Sigmoid colon (tissue), 6 donors: ENCODE measurements at regions not wholly inside any gene's neighbourhood (a gene's known extent, or its start where the extent isn't known, plus 50 kb on each side); places are given as distances from the start of the nearest gene placed in this dataset.

Source experiments
- DNase-seq: peaks from one replicate; pipeline ENCODE4 v3.0.0-alpha.2; 2019
- H3K27ac ChIP-seq, 4 donors: fragments of 200-600 bp; sonication (generic); one replicate each; pipeline ENCODE4 v1.5.1; 2016 to 2019; ENCODE audit warnings: mild to moderate bottlenecking in 1 of 4
- H3K27me3 ChIP-seq, 3 donors: fragments of 200-600 bp; sonication (generic); one replicate each; pipeline ENCODE4 v1.5.1; 2019; ENCODE audit warnings: mild to moderate bottlenecking in 1 of 3
- H3K36me3 ChIP-seq, 4 donors: fragments of 200-600 bp; sonication (generic); one replicate each; pipeline ENCODE4 v1.5.1; 2016 to 2019
- H3K4me1 ChIP-seq, 4 donors: fragments of 200-600 bp; sonication (generic); one replicate each; pipeline ENCODE4 v1.5.1; 2017 to 2019
- H3K4me3 ChIP-seq, 4 donors: fragments of 200-600 bp; sonication (generic); one replicate each; pipeline ENCODE4 v1.5.1; 2017 to 2019; ENCODE audit warnings: mild to moderate bottlenecking in 2 of 4, moderate library complexity in 1 of 4
- H3K9me3 ChIP-seq, 4 donors: fragments of 200-600 bp in 3 of 4; sonication (generic) in 3 of 4; one replicate each; pipeline versions ENCODE4 v1.5.1 to v1.6.1; 2013 to 2019
- EP300 ChIP-seq, 4 donors: sonication (generic); formaldehyde crosslinking; IDR thresholded peaks; one replicate each; pipeline ENCODE4 v1.6.1; 2017; ENCODE audit warnings: antibody characterized with exemption in 4 of 4
- POLR2A ChIP-seq, 2 donors: fragments of 450-650 bp; IDR thresholded peaks; one replicate each; pipeline ENCODE4 v1.6.1; 2016; ENCODE audit warnings: antibody characterized with exemption in 2 of 2, mild to moderate bottlenecking in 2 of 2, moderate library complexity in 2 of 2
- POLR2AphosphoS5 ChIP-seq, 4 donors: sonication (generic); formaldehyde crosslinking; IDR thresholded peaks; one replicate each; pipeline ENCODE4 v1.6.1; 2017; ENCODE audit warnings: antibody characterized with exemption in 4 of 4
- WGBS, 2 donors: extraction: QIAGEN DNeasy Blood & Tissue Kit; methylation state at CpG; one replicate each; pipeline ENCODE4 v1.1.7; 2013; 5-methylcytosine and 5-hydroxymethylcytosine counted together
- intact Hi-C: fragments of 100-400 bp; cut with DNase I; formaldehyde crosslinking; loops from one replicate; pipeline ENCODE4 v1.15.1; 2023
- TF ChIP-seq, protein P1 (sequence below), 4 experiments: fragments of 450-650 bp in 3 of 4; fragments of 200-600 bp in 1 of 4; IDR thresholded peaks; one replicate each; pipeline ENCODE4 v1.5.1; 2016 to 2019; ENCODE audit warnings: antibody characterized with exemption in 4 of 4, mild to moderate bottlenecking in 3 of 4, moderate library complexity in 2 of 4
- donor health status: healthy with polysubstance abuse.
- donor health status: healthy.

- H3K4me3 ChIP-seq, result no peak overlapping the region
- no peak overlapping the region for H3K27ac ChIP-seq
- intact Hi-C loops, result no loop called here
- H3K27me3 ChIP-seq, result no peaks in the 10 kb centered on the region
- TF ChIP-seq, protein P1, sequence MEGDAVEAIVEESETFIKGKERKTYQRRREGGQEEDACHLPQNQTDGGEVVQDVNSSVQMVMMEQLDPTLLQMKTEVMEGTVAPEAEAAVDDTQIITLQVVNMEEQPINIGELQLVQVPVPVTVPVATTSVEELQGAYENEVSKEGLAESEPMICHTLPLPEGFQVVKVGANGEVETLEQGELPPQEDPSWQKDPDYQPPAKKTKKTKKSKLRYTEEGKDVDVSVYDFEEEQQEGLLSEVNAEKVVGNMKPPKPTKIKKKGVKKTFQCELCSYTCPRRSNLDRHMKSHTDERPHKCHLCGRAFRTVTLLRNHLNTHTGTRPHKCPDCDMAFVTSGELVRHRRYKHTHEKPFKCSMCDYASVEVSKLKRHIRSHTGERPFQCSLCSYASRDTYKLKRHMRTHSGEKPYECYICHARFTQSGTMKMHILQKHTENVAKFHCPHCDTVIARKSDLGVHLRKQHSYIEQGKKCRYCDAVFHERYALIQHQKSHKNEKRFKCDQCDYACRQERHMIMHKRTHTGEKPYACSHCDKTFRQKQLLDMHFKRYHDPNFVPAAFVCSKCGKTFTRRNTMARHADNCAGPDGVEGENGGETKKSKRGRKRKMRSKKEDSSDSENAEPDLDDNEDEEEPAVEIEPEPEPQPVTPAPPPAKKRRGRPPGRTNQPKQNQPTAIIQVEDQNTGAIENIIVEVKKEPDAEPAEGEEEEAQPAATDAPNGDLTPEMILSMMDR (IDR thresholded peaks at IDR 0.05), result no peak
- TF ChIP-seq POLR2AphosphoS5 (IDR thresholded peaks at IDR 0.05), result no peak
- TF ChIP-seq POLR2A (IDR thresholded peaks at IDR 0.05), result no peak
- no peak for TF ChIP-seq EP300 (IDR thresholded peaks at IDR 0.05)
- no peaks in the 10 kb centered on the region for H3K36me3 ChIP-seq
- DNase-seq, result no peak
- H3K4me1 ChIP-seq, result peaks cover 0 to 12% (median 4%) of the 10 kb centered on the region in 4 donors
- no peaks in the 10 kb centered on the region for H3K9me3 ChIP-seq
- WGBS, 2 donors, result 56 to 76% methylated on average over 3 of the region's 3 CpGs
Observed at GRCh38 chr18:14974576-14974975, 226.6 kb downstream of the ANKRD30B start.

GRCh38 chr18:14975431-14975830 is 227.5 kb downstream of the ANKRD30B start:
- no peak for TF ChIP-seq POLR2AphosphoS5 (IDR thresholded peaks at IDR 0.05)
- intact Hi-C loops, result no loop called here
- H3K9me3 ChIP-seq, result no peaks in the 10 kb centered on the region
- DNase-seq, result no peak
- H3K27me3 ChIP-seq, result no peaks in the 10 kb centered on the region
- WGBS, 2 donors, result 79 to 81% methylated on average over 9 of the region's 9 CpGs
- H3K4me3 ChIP-seq, result no peak overlapping the region
- H3K4me1 ChIP-seq, result peaks cover 0 to 12% (median 4%) of the 10 kb centered on the region in 4 donors
- no peaks in the 10 kb centered on the region for H3K36me3 ChIP-seq
- no peak overlapping the region for H3K27ac ChIP-seq

GRCh38 chr18:14976736-14977430 is 228.9 kb downstream of the ANKRD30B start:
- Histone ChIP-seq H3K9me3 (no peaks in the 10 kb centered on the region), H3K27me3 (no peaks in the 10 kb centered on the region), H3K27ac (no peak overlapping the region)

GRCh38 chr18:14978191-14978590 is 230.2 kb downstream of the ANKRD30B start:
- H3K36me3 ChIP-seq, result no peaks in the 10 kb centered on the region
- H3K9me3 ChIP-seq, result no peaks in the 10 kb centered on the region
- H3K27me3 ChIP-seq, result no peaks in the 10 kb centered on the region
- TF ChIP-seq EP300 (IDR thresholded peaks at IDR 0.05) (no peak), POLR2AphosphoS5 (IDR thresholded peaks at IDR 0.05) (no peak), POLR2A (IDR thresholded peaks at IDR 0.05) (no peak)
- TF ChIP-seq, protein P1 (IDR thresholded peaks at IDR 0.05), result no peak
- no peak for DNase-seq
- no peaks in the 10 kb centered on the region for H3K4me1 ChIP-seq
- WGBS, 2 donors, result 90 to 95% methylated on average over 3 of the region's 3 CpGs
- no peak overlapping the region for H3K27ac ChIP-seq
- H3K4me3 ChIP-seq, result no peak overlapping the region
- intact Hi-C loops, result no loop called here

More at GRCh38 chr18:14976736-14977430, 228.9 kb downstream of the ANKRD30B start:
- no peak for DNase-seq
- H3K4me1 ChIP-seq, result peaks cover 0 to 3% (median under 1%) of the 10 kb centered on the region in 4 donors
- no peaks in the 10 kb centered on the region for H3K36me3 ChIP-seq
- 80 to 84% methylated on average over 10 of the region's 10 CpGs for WGBS, 2 donors
- H3K4me3 ChIP-seq, result no peak overlapping the region
- no peak for TF ChIP-seq EP300 (IDR thresholded peaks at IDR 0.05)
- no peak for TF ChIP-seq POLR2AphosphoS5 (IDR thresholded peaks at IDR 0.05)
- TF ChIP-seq, protein P1 (IDR thresholded peaks at IDR 0.05), result no peak
- no peak for TF ChIP-seq POLR2A (IDR thresholded peaks at IDR 0.05)
- intact Hi-C loops, result no loop called here

DNA sequence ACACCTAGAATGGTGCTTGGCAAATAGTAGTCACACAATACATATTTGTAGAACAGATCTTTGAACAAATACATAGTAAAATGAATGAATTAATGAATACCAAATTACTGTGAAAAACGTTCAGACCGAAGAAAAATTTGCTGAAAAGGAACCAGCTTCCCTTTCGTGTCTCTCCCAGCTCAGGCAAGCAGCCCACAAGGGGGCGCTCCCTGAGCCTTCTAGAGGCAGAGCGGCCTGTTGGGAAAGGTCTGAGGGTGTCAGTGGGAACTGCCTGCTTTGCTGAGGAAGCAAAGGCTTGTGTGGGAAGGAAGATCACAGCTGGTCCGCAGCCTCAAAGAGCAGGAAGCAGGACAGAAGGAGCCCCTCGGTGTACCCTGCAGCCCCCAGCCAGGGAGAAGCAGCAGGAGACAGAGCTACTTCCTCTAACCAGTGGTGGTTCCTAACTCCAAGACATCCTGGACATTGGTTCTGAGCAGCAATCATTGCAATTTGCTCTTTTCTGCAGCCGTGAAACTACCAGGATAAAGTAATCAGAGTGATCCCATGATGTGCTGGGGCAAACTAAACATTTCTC is 231.1 kb downstream of the ANKRD30B start:
- no peaks in the 10 kb centered on the region for H3K27me3 ChIP-seq
- no peaks in the 10 kb centered on the region for H3K4me1 ChIP-seq
- H3K27ac ChIP-seq, result no peak overlapping the region
- WGBS, 2 donors, result 28 to 35% methylated on average over 8 of the region's 8 CpGs
- TF ChIP-seq POLR2A (IDR thresholded peaks at IDR 0.05), result no peak
- TF ChIP-seq POLR2AphosphoS5 (IDR thresholded peaks at IDR 0.05), result no peak
- no peak for TF ChIP-seq EP300 (IDR thresholded peaks at IDR 0.05)
- TF ChIP-seq, protein P1 (IDR thresholded peaks at IDR 0.05), result no peak
- DNase-seq, result no peak
- intact Hi-C loops, result no loop called here
- H3K36me3 ChIP-seq, result no peaks in the 10 kb centered on the region
- no peaks in the 10 kb centered on the region for H3K9me3 ChIP-seq
- no peak overlapping the region for H3K4me3 ChIP-seq
